Cardiac fibroblast (primary cell): ENCODE measurements at regions not wholly inside any gene's neighbourhood (a gene's known extent, or its start where the extent isn't known, plus 50 kb on each side); places are given as distances from the start of the nearest gene placed in this dataset.

Experiments
- DNase-seq, 2 donors: peaks; one replicate each; pipeline versions ENCODE4 v3.0.0 to v3.0.0-alpha.2; 2010; ENCODE audit warnings: low read depth in 2 of 2
- H3K4me3 ChIP-seq, 2 donors: replicated peaks in 1 of 2; 1 replicate in 1 of 2; 2 replicates in 1 of 2; pipeline ENCODE4 v1.5.1; 2011; ENCODE audit warnings: low read depth in 2 of 2, low read length in 2 of 2, mild to moderate bottlenecking in 2 of 2, moderate library complexity in 1 of 2
- CTCF ChIP-seq: IDR thresholded peaks from one replicate; pipeline ENCODE4 v1.5.1; 2011; ENCODE audit warnings: low read depth, mild to moderate bottlenecking, low read length, inconsistent platforms

GRCh38 chr10:111840546-111840945, 343.0 kb downstream of the GPAM start:
- DNase-seq = no peak
- no peak overlapping the region for H3K4me3 ChIP-seq
- TF ChIP-seq CTCF = no peak

GRCh38 chr10:111852801-111853200, 330.8 kb downstream of the GPAM start:
- no peak for TF ChIP-seq CTCF
- no peak overlapping the region for H3K4me3 ChIP-seq
- no peak for DNase-seq

GRCh38 chr10:111856631-111857030, 326.9 kb downstream of the GPAM start:
- TF ChIP-seq CTCF = peak; percentile 54
- DNase-seq = peak in 1 of 2 donors; percentile 43
- H3K4me3 ChIP-seq = no peak overlapping the region

GRCh38 chr10:111865550-111865949, 318.0 kb downstream of the GPAM start:
- H3K4me3 ChIP-seq = no peak overlapping the region
- DNase-seq = no peak
- TF ChIP-seq CTCF = no peak

GRCh38 chr10:111871458-111871857, 312.1 kb downstream of the GPAM start:
- no peak overlapping the region for H3K4me3 ChIP-seq
- no peak for DNase-seq
- TF ChIP-seq CTCF = no peak

- TF ChIP-seq CTCF = no peak
- H3K4me3 ChIP-seq = no peak overlapping the region
- peak in 1 of 2 donors; percentile 80 for DNase-seq
Observed at GRCh38 chr10:111872591-111872990, 311.0 kb downstream of the GPAM start.

- TF ChIP-seq CTCF = no peak
- no peak for DNase-seq
Observed at GRCh38 chr10:111873041-111873440, 310.5 kb downstream of the GPAM start.

More at GRCh38 chr10:111873041-111873440, 310.5 kb downstream of the GPAM start:
- no peak overlapping the region for H3K4me3 ChIP-seq
